Muscle of leg (tissue), 3 donors: ENCODE measurements at regions not wholly inside any gene's neighbourhood (a gene's known extent, or its start where the extent isn't known, plus 50 kb on each side); places are given as distances from the start of the nearest gene placed in this dataset.

ENCODE experiments used
- DNase-seq: peaks from one replicate; pipeline ENCODE4 v3.0.0; 2013
- H3K27ac ChIP-seq: one replicate; pipeline ENCODE4 v1.5.1; 2013; ENCODE audit warnings: mild to moderate bottlenecking, low read length, control low read depth
- H3K27me3 ChIP-seq: one replicate; pipeline ENCODE4 v1.6.1; 2013; ENCODE audit warnings: low read length; ENCODE audit not compliant: control insufficient read depth, insufficient read depth
- H3K36me3 ChIP-seq: one replicate; pipeline ENCODE4 v1.6.1; 2013; ENCODE audit warnings: low read length; ENCODE audit not compliant: control insufficient read depth, insufficient read depth
- H3K4me1 ChIP-seq: one replicate; pipeline ENCODE4 v1.6.1; 2013; ENCODE audit warnings: low read length; ENCODE audit not compliant: control insufficient read depth, insufficient read depth
- H3K4me3 ChIP-seq: one replicate; pipeline ENCODE4 v1.5.1; 2013; ENCODE audit warnings: low read length, control low read depth
- H3K9me3 ChIP-seq: replicated peaks from 2 replicates; pipeline ENCODE4 v1.6.1; 2013; ENCODE audit warnings: low read depth, low read length; ENCODE audit not compliant: control insufficient read depth
- WGBS: methylation state at CpG from one replicate; pipeline ENCODE4 v1.1.5; 2013; ENCODE audit warnings: missing lambda C conversion rate; ENCODE audit not compliant: insufficient coverage; 5-methylcytosine and 5-hydroxymethylcytosine counted together

GRCh38 chr11:31865606-31866300 is 54.6 kb upstream of the PAX6 start:
- H3K4me1 ChIP-seq = peaks cover 1% of the 10 kb centered on the region
- no peak overlapping the region for H3K27ac ChIP-seq
- peaks cover 11% of the 10 kb centered on the region for H3K27me3 ChIP-seq
- no peak overlapping the region for H3K4me3 ChIP-seq
- 72% methylated on average over 12 of the region's 12 CpGs for WGBS
- H3K36me3 ChIP-seq = no peaks in the 10 kb centered on the region
- DNase-seq = no peak
- H3K9me3 ChIP-seq = no peaks in the 10 kb centered on the region

- DNase-seq = no peak
- no peaks in the 10 kb centered on the region for H3K36me3 ChIP-seq
- no peak overlapping the region for H3K4me3 ChIP-seq
- no peaks in the 10 kb centered on the region for H3K4me1 ChIP-seq
- H3K9me3 ChIP-seq = no peaks in the 10 kb centered on the region
- no peak overlapping the region for H3K27ac ChIP-seq
- peaks cover 10% of the 10 kb centered on the region for H3K27me3 ChIP-seq
- WGBS = 64% methylated on average over 7 of the region's 7 CpGs
Measured at GRCh38 chr11:31863170-31863832, 52.2 kb upstream of the PAX6 start.

GRCh38 chr11:31861011-31861410 is 49.9 kb upstream of the PAX6 start:
- no peaks in the 10 kb centered on the region for H3K4me1 ChIP-seq

More at GRCh38 chr11:31861011-31861410, 49.9 kb upstream of the PAX6 start:
- 88% methylated on average over 2 of the region's 3 CpGs for WGBS
- peaks cover 8% of the 10 kb centered on the region for H3K27me3 ChIP-seq
- H3K9me3 ChIP-seq = no peaks in the 10 kb centered on the region
- no peaks in the 10 kb centered on the region for H3K36me3 ChIP-seq
- no peak overlapping the region for H3K27ac ChIP-seq
- H3K4me3 ChIP-seq = no peak overlapping the region
- no peak for DNase-seq
